ENCODE measurements at regions not wholly inside any gene's neighbourhood (a gene's known extent, or its start where the extent isn't known, plus 50 kb on each side); places are given as distances from the start of the nearest gene placed in this dataset.
A peak's percentile ranks its signal among the peaks of the same experiment; 100 is the strongest.

- TF ChIP-seq LCORL (IDR thresholded peaks at IDR 0.05) (0 out of 2 replicates have a peak, but pooled peaks have one; percentile 30), LCORL (CRISPR knock-in tag; IDR thresholded peaks at IDR 0.05) (peak; percentile 79; the same call in 1 of the 2 replicates), MAX (IDR thresholded peaks at IDR 0.05) (no peak; the same call in 1 of the 2 replicates), GLMP (CRISPR knock-in tag; IDR thresholded peaks at IDR 0.05; ENCODE audit: borderline replicate concordance) (no peak), ZNF569 (CRISPR knock-in tag; IDR thresholded peaks at IDR 0.05; ENCODE audit: borderline replicate concordance) (0 out of 2 replicates have a peak, but pooled peaks have one; percentile 2), ATF7-NPFF (CRISPR knock-in tag; IDR thresholded peaks at IDR 0.05; ENCODE audit: low read depth) (0 out of 2 replicates have a peak, but pooled peaks have one; percentile 16), TBX2 (CRISPR knock-in tag; IDR thresholded peaks at IDR 0.05; ENCODE audit: borderline replicate concordance) (peak; percentile 93), POLR2AphosphoS5 (IDR thresholded peaks at IDR 0.05; ENCODE audit: low read depth, low read length) (peak; percentile 71), ZNF629 (CRISPR knock-in tag; conservative IDR thresholded peaks at IDR 0.05) (peak; percentile 32; the same call in 1 of the 2 replicates), RCOR2 (CRISPR knock-in tag; IDR thresholded peaks at IDR 0.05) (peak; percentile 24; the same call in 1 of the 2 replicates), RAD21 (CRISPR knock-in tag; IDR thresholded peaks at IDR 0.05) (no peak), TSC22D2 (CRISPR knock-in tag; IDR thresholded peaks at IDR 0.05; ENCODE audit: borderline replicate concordance) (no peak), KDM5A (IDR thresholded peaks at IDR 0.05; ENCODE audit: borderline replicate concordance, low read length) (no peak), ZNF205 (CRISPR knock-in tag; IDR thresholded peaks at IDR 0.05) (peak; percentile 66; the same call in 1 of the 2 replicates), MED8 (CRISPR knock-in tag; IDR thresholded peaks at IDR 0.05; ENCODE audit: insufficient replicate concordance) (peak; percentile 84), ZNF878 (CRISPR knock-in tag; IDR thresholded peaks at IDR 0.05) (peak; percentile 74; the same call in 1 of the 2 replicates), ASH2L (IDR thresholded peaks at IDR 0.05; ENCODE audit: insufficient read length, low read depth, low read length) (peak; percentile 67), FOSL2 (CRISPR knock-in tag; IDR thresholded peaks at IDR 0.05) (peak; percentile 59; the same call in 1 of the 2 replicates), CREM (IDR thresholded peaks at IDR 0.05) (peak; percentile 80), CREM (CRISPR knock-in tag; IDR thresholded peaks at IDR 0.05) (no peak)
- TF ChIP-seq, protein P1, sequence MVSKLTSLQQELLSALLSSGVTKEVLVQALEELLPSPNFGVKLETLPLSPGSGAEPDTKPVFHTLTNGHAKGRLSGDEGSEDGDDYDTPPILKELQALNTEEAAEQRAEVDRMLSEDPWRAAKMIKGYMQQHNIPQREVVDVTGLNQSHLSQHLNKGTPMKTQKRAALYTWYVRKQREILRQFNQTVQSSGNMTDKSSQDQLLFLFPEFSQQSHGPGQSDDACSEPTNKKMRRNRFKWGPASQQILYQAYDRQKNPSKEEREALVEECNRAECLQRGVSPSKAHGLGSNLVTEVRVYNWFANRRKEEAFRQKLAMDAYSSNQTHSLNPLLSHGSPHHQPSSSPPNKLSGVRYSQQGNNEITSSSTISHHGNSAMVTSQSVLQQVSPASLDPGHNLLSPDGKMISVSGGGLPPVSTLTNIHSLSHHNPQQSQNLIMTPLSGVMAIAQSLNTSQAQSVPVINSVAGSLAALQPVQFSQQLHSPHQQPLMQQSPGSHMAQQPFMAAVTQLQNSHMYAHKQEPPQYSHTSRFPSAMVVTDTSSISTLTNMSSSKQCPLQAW (CRISPR knock-in tag; IDR thresholded peaks at IDR 0.05) = peak; percentile 38; the same call in 1 of the 2 replicates
- TF ChIP-seq, protein P2, sequence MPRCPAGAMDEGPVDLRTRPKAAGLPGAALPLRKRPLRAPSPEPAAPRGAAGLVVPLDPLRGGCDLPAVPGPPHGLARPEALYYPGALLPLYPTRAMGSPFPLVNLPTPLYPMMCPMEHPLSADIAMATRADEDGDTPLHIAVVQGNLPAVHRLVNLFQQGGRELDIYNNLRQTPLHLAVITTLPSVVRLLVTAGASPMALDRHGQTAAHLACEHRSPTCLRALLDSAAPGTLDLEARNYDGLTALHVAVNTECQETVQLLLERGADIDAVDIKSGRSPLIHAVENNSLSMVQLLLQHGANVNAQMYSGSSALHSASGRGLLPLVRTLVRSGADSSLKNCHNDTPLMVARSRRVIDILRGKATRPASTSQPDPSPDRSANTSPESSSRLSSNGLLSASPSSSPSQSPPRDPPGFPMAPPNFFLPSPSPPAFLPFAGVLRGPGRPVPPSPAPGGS (CRISPR knock-in tag; IDR thresholded peaks at IDR 0.05) = peak; percentile 21; the same call in 1 of the 2 replicates
- TF ChIP-seq, protein P3, sequence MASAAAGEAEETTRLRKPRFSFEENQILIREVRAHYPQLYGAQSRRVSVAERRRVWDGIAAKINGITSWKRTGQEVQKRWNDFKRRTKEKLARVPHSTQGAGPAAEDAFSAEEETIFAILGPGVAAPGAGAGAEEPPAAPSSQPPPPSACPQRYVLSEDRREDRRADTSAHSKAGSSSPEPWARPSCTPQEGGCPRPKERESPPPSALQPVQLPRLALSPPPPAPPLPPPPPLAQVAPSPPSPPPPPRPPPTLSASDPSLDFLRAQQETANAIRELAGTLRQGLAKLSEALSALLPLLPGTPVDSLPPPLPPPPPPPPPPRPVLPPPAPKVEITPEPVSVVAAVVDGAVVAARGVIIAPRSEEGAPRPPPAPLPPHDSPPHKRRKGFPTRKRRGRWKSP (CRISPR knock-in tag; IDR thresholded peaks at IDR 0.05) = peak; percentile 82; the same call in 1 of the 2 replicates
- TF ChIP-seq, protein P4, sequence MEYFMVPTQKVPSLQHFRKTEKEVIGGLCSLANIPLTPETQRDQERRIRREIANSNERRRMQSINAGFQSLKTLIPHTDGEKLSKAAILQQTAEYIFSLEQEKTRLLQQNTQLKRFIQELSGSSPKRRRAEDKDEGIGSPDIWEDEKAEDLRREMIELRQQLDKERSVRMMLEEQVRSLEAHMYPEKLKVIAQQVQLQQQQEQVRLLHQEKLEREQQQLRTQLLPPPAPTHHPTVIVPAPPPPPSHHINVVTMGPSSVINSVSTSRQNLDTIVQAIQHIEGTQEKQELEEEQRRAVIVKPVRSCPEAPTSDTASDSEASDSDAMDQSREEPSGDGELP (IDR thresholded peaks at IDR 0.05; ENCODE audit: borderline replicate concordance, low read depth) = peak; percentile 59
These were observed 344.7 kb downstream of the BUD13 start (continued) for GRCh38 chr11:116427903-116428637.

All from HepG2 (cell line).